GM04504 (cell line): ENCODE measurements at regions not wholly inside any gene's neighbourhood (a gene's known extent, or its start where the extent isn't known, plus 50 kb on each side); places are given as distances from the start of the nearest gene placed in this dataset.
A peak's percentile ranks its signal among the peaks of the same experiment; 100 is the strongest.

Experiments
- DNase-seq: peaks from one replicate; pipeline ENCODE4 v3.0.0-alpha.2; 2012; ENCODE audit warnings: low read depth

- peak; percentile 57 for DNase-seq
These were observed 51.5 kb upstream of the LRRC32 start for GRCh38 chr11:76721755-76722677.

GRCh38 chr11:76723142-76723541 lies 52.6 kb upstream of the LRRC32 start:
- DNase-seq = no peak

GRCh38 chr11:76723548-76723947 lies 53.0 kb upstream of the LRRC32 start:
- no peak for DNase-seq

GRCh38 chr11:76724171-76724768 lies 53.7 kb upstream of the LRRC32 start:
- no peak for DNase-seq

- DNase-seq = no peak
These were observed 54.9 kb upstream of the TSKU start for GRCh38 chr11:76728227-76728626.

- no peak for DNase-seq
These were observed 54.4 kb upstream of the TSKU start for GRCh38 chr11:76728778-76729177.

- DNase-seq = no peak
These were observed 53.9 kb upstream of the TSKU start for GRCh38 chr11:76729214-76729613.

- no peak for DNase-seq
These were observed 52.1 kb upstream of the TSKU start for GRCh38 chr11:76730887-76731565.

- DNase-seq = no peak
These were observed 50.5 kb upstream of the TSKU start for GRCh38 chr11:76732643-76733042.
